CD14-positive monocyte (primary cell): ENCODE measurements at regions not wholly inside any gene's neighbourhood (a gene's known extent, or its start where the extent isn't known, plus 50 kb on each side); places are given as distances from the start of the nearest gene placed in this dataset.

Source experiments
- DNase-seq, 3 donors: peaks; one replicate each; pipeline ENCODE4 v3.0.0-alpha.2; 2011 to 2022
- H2AFZ ChIP-seq: 2 replicates; pipeline ENCODE4 v1.6.0; 2012; ENCODE audit warnings: mild to moderate bottlenecking, low read depth, low read length, inconsistent platforms; ENCODE audit not compliant: insufficient read depth, poor library complexity, severe bottlenecking
- H3K27ac ChIP-seq, 2 donors: 1 replicate in 1 of 2; 2 replicates in 1 of 2; pipeline ENCODE4 v1.5.1; 2012 to 2013; ENCODE audit warnings: low read length in 2 of 2, control low read depth in 1 of 2, inconsistent platforms in 1 of 2, low read depth in 1 of 2, mild to moderate bottlenecking in 1 of 2
- H3K27me3 ChIP-seq, 2 donors: one replicate each; pipeline versions ENCODE4 v1.6.0 to v1.6.1; 2011 to 2013; ENCODE audit warnings: low read length in 2 of 2; ENCODE audit not compliant: control insufficient read depth in 2 of 2, insufficient read depth in 2 of 2
- H3K36me3 ChIP-seq, 2 donors: replicated peaks in 1 of 2; 1 replicate in 1 of 2; 2 replicates in 1 of 2; pipeline versions ENCODE4 v1.5.1 to v1.6.1; 2012 to 2013; ENCODE audit warnings: low read length in 2 of 2, control low read depth in 1 of 2, inconsistent platforms in 1 of 2, mild to moderate bottlenecking in 1 of 2; ENCODE audit not compliant: insufficient read depth in 2 of 2, control insufficient read depth in 1 of 2
- H3K4me1 ChIP-seq, 2 donors: 1 replicate in 1 of 2; 2 replicates in 1 of 2; pipeline versions ENCODE4 v1.5.1 to v1.6.1; 2012 to 2013; ENCODE audit warnings: low read length in 2 of 2, control low read depth in 1 of 2, inconsistent platforms in 1 of 2, mild to moderate bottlenecking in 1 of 2, moderate library complexity in 1 of 2; ENCODE audit not compliant: insufficient read depth in 2 of 2, control insufficient read depth in 1 of 2
- H3K4me2 ChIP-seq: replicated peaks from 2 replicates; pipeline ENCODE3; 2012; ENCODE audit warnings: low read length, moderate library complexity, mild to moderate bottlenecking; ENCODE audit not compliant: poor library complexity, severe bottlenecking; ENCODE audit errors: extremely low read depth
- H3K4me3 ChIP-seq, 3 experiments: fragments of 200-600 bp in 1 of 3; sonication (generic) in 1 of 3; replicated peaks in 1 of 3; 1 replicate in 2 of 3; 2 replicates in 1 of 3; pipeline ENCODE4 v1.5.1; 2011 to 2013; ENCODE audit warnings: low read length in 3 of 3, mild to moderate bottlenecking in 3 of 3, control low read depth in 2 of 3, low read depth in 2 of 3, inconsistent platforms in 1 of 3, moderate library complexity in 1 of 3
- H3K79me2 ChIP-seq: 2 replicates; pipeline ENCODE4 v1.6.0; 2012; ENCODE audit warnings: mild to moderate bottlenecking, control low read depth, inconsistent platforms, low read length, moderate library complexity; ENCODE audit not compliant: insufficient read depth
- H3K9ac ChIP-seq: 2 replicates; pipeline ENCODE4 v1.6.0; 2017; ENCODE audit warnings: low read length, mild to moderate bottlenecking; ENCODE audit not compliant: insufficient read depth, poor library complexity, severe bottlenecking
- H3K9me3 ChIP-seq, 2 donors: replicated peaks in 1 of 2; 1 replicate in 1 of 2; 2 replicates in 1 of 2; pipeline versions ENCODE4 v1.5.1 to v1.6.1; 2012 to 2013; ENCODE audit warnings: low read length in 2 of 2, control low read depth in 1 of 2; ENCODE audit not compliant: control insufficient read depth in 1 of 2, insufficient read depth in 1 of 2
- H4K20me1 ChIP-seq: 2 replicates; pipeline ENCODE4 v1.6.0; 2012; ENCODE audit warnings: mild to moderate bottlenecking, low read length, control low read depth, moderate library complexity; ENCODE audit not compliant: insufficient read depth
- H3K27ac Mint-ChIP-seq, 7 donors: one replicate each; pipeline ENCODE4 v1.8.0; 2020; ENCODE audit warnings: mild to moderate bottlenecking in 7 of 7, mixed read lengths in 7 of 7, moderate library complexity in 6 of 7, inconsistent platforms in 2 of 7
- H3K27me3 Mint-ChIP-seq, 3 donors: one replicate each; pipeline ENCODE4 v1.8.0; 2021 to 2022; ENCODE audit warnings: low read depth in 3 of 3, mild to moderate bottlenecking in 3 of 3, mixed read lengths in 3 of 3, moderate library complexity in 3 of 3, inconsistent platforms in 1 of 3
- H3K36me3 Mint-ChIP-seq, 2 donors: one replicate each; pipeline ENCODE4 v1.8.0; 2020; ENCODE audit warnings: mixed read lengths in 2 of 2, inconsistent platforms in 1 of 2, mild to moderate bottlenecking in 1 of 2
- H3K4me1 Mint-ChIP-seq: one replicate; pipeline ENCODE4 v1.8.0; 2020; ENCODE audit warnings: mild to moderate bottlenecking, mixed read lengths
- H3K4me3 Mint-ChIP-seq, 2 donors: one replicate each; pipeline ENCODE4 v1.8.0; 2020; ENCODE audit warnings: mild to moderate bottlenecking in 2 of 2, mixed read lengths in 2 of 2, moderate library complexity in 1 of 2
- H3K9me3 Mint-ChIP-seq, 7 donors: one replicate each; pipeline ENCODE4 v1.8.0; 2020 to 2022; ENCODE audit warnings: mixed read lengths in 7 of 7, mild to moderate bottlenecking in 6 of 7, moderate library complexity in 6 of 7, inconsistent platforms in 2 of 7
- WGBS: methylation state at CpG from one replicate; pipeline ENCODE4 v1.1.5; 2013; ENCODE audit warnings: missing lambda C conversion rate; ENCODE audit not compliant: insufficient coverage; 5-methylcytosine and 5-hydroxymethylcytosine counted together
- intact Hi-C, 2 donors: fragments of 100-400 bp; cut with micrococcal nuclease; formaldehyde crosslinking; loops; one replicate each; pipeline versions ENCODE4 v1.15.0 to v1.15.1; 2023
- TF ChIP-seq, protein P1 (sequence below): fragments of 200-600 bp; IDR thresholded peaks from one replicate; pipeline ENCODE4 v1.8.0; 2022; ENCODE audit warnings: antibody characterized with exemption, mild to moderate bottlenecking

- H3K4me3 ChIP-seq: no peak overlapping the region
- intact Hi-C loops: no loop called here
- no peaks in the 10 kb centered on the region for H4K20me1 ChIP-seq
- Mint-ChIP-seq H3K36me3 (no peaks in the 10 kb centered on the region), H3K27me3 (no peaks in the 10 kb centered on the region), H3K4me3 (no peak overlapping the region), H3K27ac (no peak overlapping the region), H3K4me1 (no peaks in the 10 kb centered on the region), H3K9me3 (peaks cover 4 to 20% (median 9%) of the 10 kb centered on the region in 7 donors)
- H2AFZ ChIP-seq: no peak overlapping the region
- no peaks in the 10 kb centered on the region for H3K27me3 ChIP-seq
- H3K27ac ChIP-seq: no peak overlapping the region
- WGBS: no CpG with 5 or more reads among the region's 1 CpG
- H3K9ac ChIP-seq: no peak overlapping the region
- H3K4me1 ChIP-seq: no peaks in the 10 kb centered on the region
- DNase-seq: no peak
- H3K9me3 ChIP-seq: peaks cover 0 to 2% of the 10 kb centered on the region in 2 donors
- H3K79me2 ChIP-seq: no peaks in the 10 kb centered on the region
- no peaks in the 10 kb centered on the region for H3K36me3 ChIP-seq
- H3K4me2 ChIP-seq: no peak overlapping the region
- TF ChIP-seq, protein P1, sequence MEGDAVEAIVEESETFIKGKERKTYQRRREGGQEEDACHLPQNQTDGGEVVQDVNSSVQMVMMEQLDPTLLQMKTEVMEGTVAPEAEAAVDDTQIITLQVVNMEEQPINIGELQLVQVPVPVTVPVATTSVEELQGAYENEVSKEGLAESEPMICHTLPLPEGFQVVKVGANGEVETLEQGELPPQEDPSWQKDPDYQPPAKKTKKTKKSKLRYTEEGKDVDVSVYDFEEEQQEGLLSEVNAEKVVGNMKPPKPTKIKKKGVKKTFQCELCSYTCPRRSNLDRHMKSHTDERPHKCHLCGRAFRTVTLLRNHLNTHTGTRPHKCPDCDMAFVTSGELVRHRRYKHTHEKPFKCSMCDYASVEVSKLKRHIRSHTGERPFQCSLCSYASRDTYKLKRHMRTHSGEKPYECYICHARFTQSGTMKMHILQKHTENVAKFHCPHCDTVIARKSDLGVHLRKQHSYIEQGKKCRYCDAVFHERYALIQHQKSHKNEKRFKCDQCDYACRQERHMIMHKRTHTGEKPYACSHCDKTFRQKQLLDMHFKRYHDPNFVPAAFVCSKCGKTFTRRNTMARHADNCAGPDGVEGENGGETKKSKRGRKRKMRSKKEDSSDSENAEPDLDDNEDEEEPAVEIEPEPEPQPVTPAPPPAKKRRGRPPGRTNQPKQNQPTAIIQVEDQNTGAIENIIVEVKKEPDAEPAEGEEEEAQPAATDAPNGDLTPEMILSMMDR: no peak
Observed at GRCh38 chr5:39906146-39906545, 481.4 kb upstream of the DAB2 start.

- H3K27ac Mint-ChIP-seq: no peak overlapping the region
- H3K4me1 Mint-ChIP-seq: no peaks in the 10 kb centered on the region
- WGBS: no CpG with 5 or more reads among the region's 4 CpGs
- Histone ChIP-seq H2AFZ (no peak overlapping the region), H3K79me2 (no peaks in the 10 kb centered on the region), H3K27me3 (no peaks in the 10 kb centered on the region), H3K4me1 (no peaks in the 10 kb centered on the region), H3K36me3 (no peaks in the 10 kb centered on the region), H3K9me3 (peaks cover 0 to 2% of the 10 kb centered on the region in 2 donors), H3K4me3 (no peak overlapping the region), H3K27ac (no peak overlapping the region), H3K4me2 (no peak overlapping the region), H3K9ac (no peak overlapping the region), H4K20me1 (no peaks in the 10 kb centered on the region)
- no peaks in the 10 kb centered on the region for H3K36me3 Mint-ChIP-seq
- H3K9me3 Mint-ChIP-seq: peaks cover 4 to 20% (median 9%) of the 10 kb centered on the region in 7 donors
- no peak for DNase-seq
- TF ChIP-seq, protein P1: no peak
- H3K4me3 Mint-ChIP-seq: no peak overlapping the region
- H3K27me3 Mint-ChIP-seq: no peaks in the 10 kb centered on the region
- intact Hi-C loops: no loop called here
Observed at GRCh38 chr5:39905356-39905755, 480.6 kb upstream of the DAB2 start.
